Esophagus squamous epithelium (tissue), 4 donors: ENCODE measurements at regions not wholly inside any gene's neighbourhood (a gene's known extent, or its start where the extent isn't known, plus 50 kb on each side); places are given as distances from the start of the nearest gene placed in this dataset.

Source experiments
- POLR2A ChIP-seq, 4 donors: fragments of 450-650 bp; IDR thresholded peaks; one replicate each; pipeline ENCODE4 v1.6.1; 2017; ENCODE audit warnings: antibody characterized with exemption in 4 of 4, mild to moderate bottlenecking in 4 of 4, moderate library complexity in 3 of 4
- TF ChIP-seq, protein P1 (sequence below), 6 experiments: fragments of 450-650 bp in 4 of 6; fragments of 200-600 bp in 2 of 6; sonication (generic) in 2 of 6; IDR thresholded peaks; one replicate each; pipeline ENCODE4 v1.5.1; 2016 to 2019; ENCODE audit warnings: antibody characterized with exemption in 6 of 6, mild to moderate bottlenecking in 4 of 6, moderate library complexity in 4 of 6

GRCh38 chr18:55092166-55092565 lies 132.9 kb upstream of the CCDC68 start:
- TF ChIP-seq, protein P1, sequence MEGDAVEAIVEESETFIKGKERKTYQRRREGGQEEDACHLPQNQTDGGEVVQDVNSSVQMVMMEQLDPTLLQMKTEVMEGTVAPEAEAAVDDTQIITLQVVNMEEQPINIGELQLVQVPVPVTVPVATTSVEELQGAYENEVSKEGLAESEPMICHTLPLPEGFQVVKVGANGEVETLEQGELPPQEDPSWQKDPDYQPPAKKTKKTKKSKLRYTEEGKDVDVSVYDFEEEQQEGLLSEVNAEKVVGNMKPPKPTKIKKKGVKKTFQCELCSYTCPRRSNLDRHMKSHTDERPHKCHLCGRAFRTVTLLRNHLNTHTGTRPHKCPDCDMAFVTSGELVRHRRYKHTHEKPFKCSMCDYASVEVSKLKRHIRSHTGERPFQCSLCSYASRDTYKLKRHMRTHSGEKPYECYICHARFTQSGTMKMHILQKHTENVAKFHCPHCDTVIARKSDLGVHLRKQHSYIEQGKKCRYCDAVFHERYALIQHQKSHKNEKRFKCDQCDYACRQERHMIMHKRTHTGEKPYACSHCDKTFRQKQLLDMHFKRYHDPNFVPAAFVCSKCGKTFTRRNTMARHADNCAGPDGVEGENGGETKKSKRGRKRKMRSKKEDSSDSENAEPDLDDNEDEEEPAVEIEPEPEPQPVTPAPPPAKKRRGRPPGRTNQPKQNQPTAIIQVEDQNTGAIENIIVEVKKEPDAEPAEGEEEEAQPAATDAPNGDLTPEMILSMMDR (IDR thresholded peaks at IDR 0.05), result no peak
- no peak for TF ChIP-seq POLR2A (IDR thresholded peaks at IDR 0.05)
